Transverse colon (tissue), 4 donors: ENCODE measurements at regions not wholly inside any gene's neighbourhood (a gene's known extent, or its start where the extent isn't known, plus 50 kb on each side); places are given as distances from the start of the nearest gene placed in this dataset.

Source experiments
- POLR2A ChIP-seq: fragments of 450-650 bp; IDR thresholded peaks from one replicate; pipeline ENCODE4 v1.6.1; 2016; ENCODE audit warnings: antibody characterized with exemption, mild to moderate bottlenecking, moderate library complexity
- POLR2AphosphoS5 ChIP-seq, 3 donors: sonication (generic); formaldehyde crosslinking; IDR thresholded peaks; one replicate each; pipeline ENCODE4 v1.6.1; 2016; ENCODE audit warnings: antibody characterized with exemption in 3 of 3
- TF ChIP-seq, protein P1 (sequence below), 5 experiments: fragments of 200-600 bp in 3 of 5; fragments of 450-650 bp in 2 of 5; sonication (generic) in 3 of 5; IDR thresholded peaks; 1 replicate in 2 of 5; 2 replicates in 3 of 5; pipeline ENCODE4 v1.5.1; 2016 to 2017; ENCODE audit warnings: antibody characterized with exemption in 5 of 5, inconsistent platforms in 3 of 5, mild to moderate bottlenecking in 2 of 5, moderate library complexity in 1 of 5

DNA sequence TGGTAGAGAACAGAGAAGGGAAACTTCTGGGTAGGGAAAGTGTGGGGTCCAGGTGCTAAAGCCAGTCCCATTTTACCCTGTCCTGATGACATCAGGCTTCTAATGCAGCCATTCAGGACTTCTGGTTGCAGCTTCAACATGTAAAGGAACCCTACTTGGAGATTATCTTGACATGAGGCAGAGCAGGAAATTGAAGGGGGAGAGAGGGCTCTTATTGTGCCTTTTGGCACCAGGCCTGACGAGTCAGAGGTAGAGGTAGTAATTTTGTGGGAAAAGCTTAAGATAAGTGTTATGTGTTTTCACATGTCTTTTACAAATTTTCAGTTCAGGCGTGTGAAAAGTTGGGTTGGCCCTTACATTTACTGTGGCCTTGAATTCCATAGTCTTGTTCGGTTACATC, 102.4 kb upstream of the APC start:
- TF ChIP-seq, protein P1, sequence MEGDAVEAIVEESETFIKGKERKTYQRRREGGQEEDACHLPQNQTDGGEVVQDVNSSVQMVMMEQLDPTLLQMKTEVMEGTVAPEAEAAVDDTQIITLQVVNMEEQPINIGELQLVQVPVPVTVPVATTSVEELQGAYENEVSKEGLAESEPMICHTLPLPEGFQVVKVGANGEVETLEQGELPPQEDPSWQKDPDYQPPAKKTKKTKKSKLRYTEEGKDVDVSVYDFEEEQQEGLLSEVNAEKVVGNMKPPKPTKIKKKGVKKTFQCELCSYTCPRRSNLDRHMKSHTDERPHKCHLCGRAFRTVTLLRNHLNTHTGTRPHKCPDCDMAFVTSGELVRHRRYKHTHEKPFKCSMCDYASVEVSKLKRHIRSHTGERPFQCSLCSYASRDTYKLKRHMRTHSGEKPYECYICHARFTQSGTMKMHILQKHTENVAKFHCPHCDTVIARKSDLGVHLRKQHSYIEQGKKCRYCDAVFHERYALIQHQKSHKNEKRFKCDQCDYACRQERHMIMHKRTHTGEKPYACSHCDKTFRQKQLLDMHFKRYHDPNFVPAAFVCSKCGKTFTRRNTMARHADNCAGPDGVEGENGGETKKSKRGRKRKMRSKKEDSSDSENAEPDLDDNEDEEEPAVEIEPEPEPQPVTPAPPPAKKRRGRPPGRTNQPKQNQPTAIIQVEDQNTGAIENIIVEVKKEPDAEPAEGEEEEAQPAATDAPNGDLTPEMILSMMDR (IDR thresholded peaks at IDR 0.05), result no peak
- no peak for TF ChIP-seq POLR2AphosphoS5 (IDR thresholded peaks at IDR 0.05)
- TF ChIP-seq POLR2A, result no peak
